Prostate gland (tissue), 2 donors: ENCODE measurements at regions not wholly inside any gene's neighbourhood (a gene's known extent, or its start where the extent isn't known, plus 50 kb on each side); places are given as distances from the start of the nearest gene placed in this dataset.

ENCODE experiments used
- CTCF ChIP-seq, 4 experiments: fragments of 200-600 bp in 2 of 4; fragments of 450-650 bp in 2 of 4; sonication (generic) in 2 of 4; IDR thresholded peaks; 1 replicate in 3 of 4; 2 replicates in 1 of 4; pipeline ENCODE4 v1.5.1; 2016 to 2019; ENCODE audit warnings: antibody characterized with exemption in 4 of 4, mild to moderate bottlenecking in 2 of 4, moderate library complexity in 2 of 4
- POLR2A ChIP-seq: fragments of 450-650 bp; IDR thresholded peaks from one replicate; pipeline ENCODE4 v1.6.1; 2016; ENCODE audit warnings: antibody characterized with exemption, mild to moderate bottlenecking
- POLR2AphosphoS5 ChIP-seq: sonication (generic); formaldehyde crosslinking; IDR thresholded peaks from one replicate; pipeline ENCODE4 v1.6.1; 2017; ENCODE audit warnings: antibody characterized with exemption

- TF ChIP-seq CTCF (IDR thresholded peaks at IDR 0.05) (no peak), POLR2AphosphoS5 (no peak), POLR2A (no peak)
Measured at GRCh38 chr5:89011778-89012711, 129.1 kb upstream of the MEF2C start.
